CD4-positive, alpha-beta T cell treated with Interleukin-17A for 4 hours (primary cell): ENCODE measurements at regions not wholly inside any gene's neighbourhood (a gene's known extent, or its start where the extent isn't known, plus 50 kb on each side); places are given as distances from the start of the nearest gene placed in this dataset.

ENCODE experiments used
- DNase-seq: peaks from one replicate; pipeline ENCODE4 v3.0.0-alpha.2; 2020; ENCODE audit warnings: mixed read lengths

- DNase-seq = no peak
Measured at GRCh38 chr14:53537422-53538315, 384.5 kb upstream of the DDHD1 start.

DNA sequence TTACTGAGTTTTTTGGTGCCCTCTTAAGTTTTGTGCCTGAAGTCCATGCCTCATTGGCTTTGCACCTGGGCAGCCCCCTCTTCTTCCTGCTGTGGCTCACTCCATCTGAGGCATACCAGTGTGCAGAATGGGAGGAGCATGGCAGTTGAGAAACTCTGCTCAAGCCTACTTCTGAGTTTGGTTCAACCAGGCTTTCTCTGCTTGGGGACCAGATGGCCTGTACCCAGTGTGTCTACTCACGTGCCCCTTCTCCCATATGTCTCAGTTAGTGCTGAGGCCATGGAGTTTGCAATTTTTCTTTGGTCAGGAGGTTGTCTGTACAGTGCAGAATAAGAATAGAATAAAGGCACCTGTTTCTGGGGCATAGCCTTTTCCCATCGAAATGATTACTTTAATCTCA lies 383.3 kb upstream of the DDHD1 start:
- DNase-seq = no peak

DNA sequence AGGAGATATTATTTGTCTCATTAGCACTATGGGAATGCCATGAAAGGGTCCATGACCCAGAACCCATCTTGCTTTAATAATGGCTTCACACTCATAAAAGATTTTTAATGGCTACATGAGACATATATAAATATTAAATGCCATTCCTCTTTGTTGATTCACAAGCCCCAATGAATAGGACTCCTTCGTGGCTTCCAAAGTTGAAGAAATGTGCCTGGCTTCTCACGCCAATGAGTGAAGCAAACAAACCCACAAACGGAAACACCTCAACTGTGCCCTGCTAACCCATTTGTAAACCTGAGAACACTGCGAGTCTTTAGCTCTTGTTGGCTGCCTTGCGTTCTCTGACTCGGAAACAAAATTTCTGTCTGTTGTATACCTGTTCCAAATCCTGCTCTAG lies 381.7 kb upstream of the DDHD1 start:
- DNase-seq = no peak

- no peak for DNase-seq
Measured at GRCh38 chr14:53533384-53533970, 380.4 kb upstream of the DDHD1 start.

GRCh38 chr14:53532853-53533252 lies 379.7 kb upstream of the DDHD1 start:
- no peak for DNase-seq

- no peak for DNase-seq
Measured at GRCh38 chr14:53531730-53532129, 378.6 kb upstream of the DDHD1 start.

DNA sequence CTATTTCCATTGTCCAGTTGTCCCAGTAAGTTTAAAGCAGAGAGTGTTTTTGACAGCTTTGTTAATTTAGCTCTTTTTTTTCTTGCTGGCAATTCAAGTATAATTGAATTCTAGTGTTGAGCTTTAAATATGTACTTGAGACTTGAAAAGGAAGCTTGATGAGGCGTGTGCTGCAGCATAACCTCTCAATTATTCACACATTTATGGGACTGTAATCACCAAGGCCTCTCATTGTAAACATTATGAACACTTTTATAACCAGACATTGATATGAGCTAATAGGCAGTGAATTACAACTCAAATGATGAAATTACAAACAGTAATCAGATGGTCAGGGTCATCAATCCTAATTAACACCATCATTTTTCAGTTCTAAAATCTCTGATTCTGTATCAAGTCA lies 378.0 kb upstream of the DDHD1 start:
- no peak for DNase-seq

- no peak for DNase-seq
Measured at GRCh38 chr14:53529519-53529918, 376.4 kb upstream of the DDHD1 start.

DNA sequence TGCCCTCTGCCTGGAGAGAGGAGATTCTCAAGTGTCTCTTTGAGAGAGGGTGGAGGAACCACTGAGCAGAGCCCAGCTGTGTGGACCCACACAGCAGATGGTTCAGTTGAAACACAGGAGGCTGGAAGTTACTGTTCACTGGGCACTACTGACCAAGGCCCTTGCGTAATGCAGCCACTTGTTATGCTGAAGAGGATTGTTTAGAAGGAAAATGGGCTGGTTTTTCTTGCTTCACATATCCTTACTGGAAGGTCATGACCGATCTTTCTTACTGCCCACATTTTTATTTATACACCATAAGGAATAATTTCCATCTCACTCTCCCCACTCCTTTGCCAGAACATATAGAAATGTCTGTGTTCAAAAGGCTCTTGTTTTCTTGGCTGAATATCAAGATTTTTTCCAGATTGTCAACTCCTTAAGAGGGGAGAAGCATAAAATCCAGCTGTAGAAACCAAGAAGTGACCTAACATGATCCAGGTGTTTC lies 375.1 kb upstream of the DDHD1 start:
- no peak for DNase-seq

DNA sequence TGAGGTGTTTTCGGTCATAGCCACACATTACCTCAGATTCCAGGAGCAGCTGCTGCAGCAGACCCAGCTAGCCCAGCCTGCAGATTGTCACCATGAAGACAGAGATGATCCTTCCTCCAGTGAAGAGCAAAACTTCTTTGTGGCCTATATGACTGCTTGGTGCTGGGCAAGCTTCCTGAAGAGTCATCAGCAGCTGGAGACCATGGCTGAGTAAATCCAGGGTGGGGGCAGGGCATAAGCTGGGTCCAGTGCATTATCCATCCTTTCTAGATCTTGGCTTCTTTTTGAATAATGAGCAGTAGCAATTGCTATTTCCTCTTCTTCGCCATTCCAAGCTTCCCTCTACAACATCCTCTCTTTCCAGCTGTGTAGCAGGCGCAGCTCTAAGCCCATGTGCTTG lies 373.1 kb upstream of the DDHD1 start:
- DNase-seq = no peak

DNA sequence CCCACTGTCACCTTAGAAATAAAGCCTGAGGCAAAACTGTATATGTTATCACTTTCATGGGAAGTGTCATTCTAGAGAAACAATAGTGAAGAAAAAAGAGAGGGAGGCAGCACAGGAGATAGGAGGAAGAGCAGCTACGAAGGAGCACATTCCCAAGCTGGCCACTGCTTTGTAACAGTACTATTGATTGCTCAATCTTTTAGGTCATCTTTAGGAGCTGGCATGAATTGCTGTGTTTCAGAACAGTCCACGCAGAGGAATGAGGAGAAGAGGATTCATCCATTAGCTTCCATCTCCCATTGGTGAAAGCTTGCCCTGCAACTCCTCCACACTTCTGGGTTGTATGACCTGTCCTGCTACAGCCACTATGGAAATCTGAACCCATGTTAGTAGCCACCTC lies 372.5 kb upstream of the DDHD1 start:
- DNase-seq = no peak

- no peak for DNase-seq
Measured at GRCh38 chr14:53524391-53524790, 371.3 kb upstream of the DDHD1 start.

DNA sequence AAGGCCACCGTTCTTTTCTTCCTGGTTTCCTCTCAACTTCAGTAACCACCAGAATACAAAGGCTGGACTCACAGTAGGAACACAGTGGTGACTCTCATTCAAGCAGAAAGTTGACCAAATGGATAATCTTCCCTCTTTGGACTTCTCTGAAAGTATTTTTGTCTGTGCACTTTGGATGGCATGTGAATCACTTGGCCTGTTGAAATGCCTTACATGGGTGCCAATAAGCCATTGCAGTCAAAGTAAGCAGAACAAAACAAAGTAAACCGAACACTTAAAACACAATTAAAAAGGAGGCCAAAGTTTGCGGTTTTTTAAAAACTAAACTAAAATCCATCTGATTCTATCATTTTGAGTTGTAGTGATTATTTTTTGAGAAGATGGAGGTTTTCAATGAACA lies 370.1 kb upstream of the DDHD1 start:
- DNase-seq = no peak

GRCh38 chr14:53520078-53520928 lies 367.2 kb upstream of the DDHD1 start:
- no peak for DNase-seq

GRCh38 chr14:53519137-53519536 lies 366.0 kb upstream of the DDHD1 start:
- DNase-seq = no peak

DNA sequence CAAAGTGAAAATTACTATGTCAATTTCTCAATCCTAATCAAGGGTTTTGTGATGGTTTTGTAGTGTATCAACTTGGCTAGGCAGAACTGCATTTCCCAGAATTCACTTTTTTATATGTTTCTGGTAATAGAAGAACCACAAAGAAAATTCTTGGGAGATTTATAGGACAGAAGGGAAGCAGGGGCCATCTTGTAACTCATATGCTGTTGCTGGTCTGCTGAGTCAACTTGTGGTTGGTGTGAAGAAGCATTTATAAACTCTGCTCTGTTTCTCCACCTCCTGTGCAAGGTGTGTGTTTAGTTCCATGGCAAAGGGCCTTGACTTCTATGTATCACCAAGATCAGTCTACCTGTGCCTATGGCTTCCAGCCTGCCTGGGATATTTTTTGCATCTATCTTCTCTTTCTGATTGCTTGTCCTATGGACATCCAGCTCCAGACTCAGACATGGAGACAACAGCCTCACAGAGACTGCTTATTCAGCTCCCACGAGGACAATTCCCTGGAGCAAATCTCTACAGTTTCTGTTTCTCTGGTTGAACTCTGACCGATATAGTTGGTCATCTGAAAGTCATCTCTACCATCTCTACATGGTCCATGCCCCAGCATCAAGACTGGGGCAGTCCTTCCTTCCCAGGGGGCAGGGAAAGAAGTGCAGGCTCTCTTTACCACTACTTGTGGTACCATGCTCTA lies 364.3 kb upstream of the DDHD1 start:
- DNase-seq = no peak

DNA sequence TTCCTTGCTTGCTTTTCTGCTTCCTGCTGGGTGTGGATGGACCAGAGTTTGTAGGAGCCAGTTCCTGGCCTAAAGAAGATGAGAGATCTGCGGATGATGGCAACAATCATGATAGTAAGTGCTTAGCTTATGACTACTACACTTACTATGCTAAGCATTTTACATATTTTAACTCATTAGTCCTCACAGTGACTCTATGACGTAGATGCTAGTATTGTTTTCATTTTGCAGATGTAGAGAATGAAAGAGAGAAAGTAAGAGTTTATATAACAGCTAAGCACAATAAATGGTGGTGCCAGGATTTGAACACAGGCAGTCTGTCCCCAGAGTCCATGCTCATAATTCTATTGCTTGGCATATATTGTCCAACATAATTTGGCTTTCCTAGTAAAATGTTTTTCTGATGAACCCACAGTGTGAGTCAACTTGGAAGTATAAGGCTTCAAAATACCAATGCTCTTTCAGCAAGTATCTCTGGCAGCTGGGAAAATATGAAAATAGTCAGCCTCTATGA lies 363.2 kb upstream of the DDHD1 start:
- DNase-seq = no peak

DNA sequence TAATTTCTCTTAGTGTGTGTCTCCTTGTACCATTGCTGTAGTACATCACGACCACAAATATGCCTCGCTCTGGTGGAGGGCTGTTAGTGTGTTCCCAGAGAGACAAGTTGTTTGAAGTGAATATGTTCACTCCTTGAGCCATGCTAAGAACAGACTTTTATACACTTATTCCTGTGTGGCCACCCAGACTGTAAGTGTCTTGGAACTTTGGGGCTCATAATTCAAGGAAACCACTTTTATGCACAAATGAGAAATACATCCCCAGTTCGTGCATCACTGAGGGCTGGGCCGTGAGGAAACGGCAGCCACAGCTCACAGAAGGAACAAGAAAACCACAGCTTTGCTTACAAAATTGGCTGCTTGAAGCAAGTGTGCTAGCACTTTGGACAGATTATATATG lies 362.2 kb upstream of the DDHD1 start:
- DNase-seq = no peak

- DNase-seq = no peak
Measured at GRCh38 chr14:53514197-53514596, 361.1 kb upstream of the DDHD1 start.

DNA sequence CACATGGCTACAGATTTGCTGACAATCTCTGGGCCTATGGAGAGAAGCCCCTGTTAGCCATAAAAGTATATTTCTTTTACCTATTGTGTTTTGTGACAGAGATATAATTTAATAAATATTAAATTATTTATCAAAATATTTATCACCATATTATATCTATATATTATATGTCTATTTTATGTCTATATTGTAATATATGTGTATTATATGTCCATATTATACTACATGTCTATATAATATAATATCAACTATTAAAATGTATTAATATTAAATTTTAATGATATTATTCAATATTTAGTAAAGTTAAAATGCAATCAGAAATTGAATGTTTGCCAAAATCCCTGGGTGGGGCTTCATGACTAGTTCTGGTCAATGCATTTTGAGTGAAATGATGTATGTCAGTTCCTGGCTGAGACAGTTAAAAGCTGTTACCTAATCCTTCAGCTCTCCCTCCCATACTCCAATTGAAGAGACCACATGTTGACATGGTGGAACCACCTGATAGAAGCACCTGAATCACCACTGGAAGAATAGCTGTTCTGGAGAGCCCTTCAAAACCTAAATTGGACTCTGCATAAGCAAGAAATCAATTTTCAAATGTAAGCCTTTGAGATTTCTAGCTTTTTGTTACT lies 357.3 kb upstream of the DDHD1 start:
- DNase-seq = no peak

DNA sequence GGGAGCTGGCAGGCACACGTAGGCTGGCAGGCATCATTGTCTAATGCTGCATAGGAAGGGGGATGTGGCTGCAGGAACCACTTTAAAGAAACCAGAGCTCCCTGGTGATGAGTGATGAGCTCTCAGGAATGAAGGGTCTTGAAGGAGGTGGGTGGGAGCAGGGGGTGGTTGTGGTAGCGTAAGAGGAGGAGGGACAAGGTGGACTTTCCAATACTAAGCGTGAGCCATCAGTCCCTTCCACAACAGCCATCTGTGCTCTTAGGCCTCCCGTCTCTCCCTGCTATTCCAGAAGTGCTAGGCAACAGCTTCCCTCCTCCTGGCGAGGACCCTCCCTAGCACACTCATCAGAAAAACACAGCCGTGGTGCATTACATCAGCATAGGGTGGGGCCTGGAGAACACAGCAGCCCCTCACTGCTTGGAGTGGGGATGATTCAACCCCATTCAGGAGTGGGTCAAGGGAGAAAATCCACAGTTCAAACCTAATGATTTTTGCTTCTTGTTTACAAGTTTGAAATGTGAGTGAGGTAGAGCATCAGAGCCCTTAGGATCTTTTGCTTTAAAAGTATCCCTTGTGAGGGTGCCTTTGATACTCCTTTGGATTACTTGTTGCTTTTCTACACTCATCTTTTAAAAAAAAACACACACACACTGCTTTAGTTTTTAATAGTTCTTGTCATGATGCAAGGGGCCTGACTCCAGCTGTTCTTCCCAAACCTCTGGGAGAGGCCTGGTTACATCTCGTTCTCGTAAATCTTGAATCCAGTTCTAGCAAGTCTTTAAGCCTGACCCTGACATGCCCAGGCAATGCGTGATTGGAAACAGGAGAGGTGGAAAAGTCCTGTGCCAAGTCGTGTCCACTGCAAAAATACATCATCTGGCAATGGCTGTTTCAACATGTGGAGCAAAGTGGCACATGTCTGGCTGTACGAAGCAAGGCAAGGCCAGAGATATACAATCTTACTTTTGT lies 356.4 kb upstream of the DDHD1 start:
- DNase-seq = no peak
